Liver (tissue), 8 donors: ENCODE measurements at regions not wholly inside any gene's neighbourhood (a gene's known extent, or its start where the extent isn't known, plus 50 kb on each side); places are given as distances from the start of the nearest gene placed in this dataset.
A peak's percentile ranks its signal among the peaks of the same experiment; 100 is the strongest.
"Not testable (repeated sequence)": the region's sequence is repeated elsewhere in the genome, so short reads cannot be mapped to it uniquely, and the experiment has no call there.

Experiments used
- DNase-seq: peaks from one replicate; pipeline ENCODE4 v3.0.0-alpha.2; 2017; ENCODE audit warnings: low spot score
- H3K27ac ChIP-seq, 2 donors: one replicate each; pipeline ENCODE4 v1.7.0; 2013; ENCODE audit warnings: inconsistent platforms in 2 of 2, low read length in 2 of 2, control low read depth in 1 of 2, low read depth in 1 of 2, mild to moderate bottlenecking in 1 of 2
- H3K27me3 ChIP-seq, 4 donors: one replicate each; pipeline versions ENCODE4 v1.6.1 to v1.7.0; 2013; ENCODE audit warnings: low read length in 3 of 4, inconsistent platforms in 1 of 4, mild to moderate bottlenecking in 1 of 4, moderate library complexity in 1 of 4; ENCODE audit not compliant: control insufficient read depth in 4 of 4, insufficient read depth in 4 of 4
- H3K36me3 ChIP-seq, 4 donors: one replicate each; pipeline versions ENCODE4 v1.6.1 to v1.7.0; 2013; ENCODE audit warnings: low read length in 3 of 4, mild to moderate bottlenecking in 3 of 4, low read depth in 1 of 4, moderate library complexity in 1 of 4; ENCODE audit not compliant: control insufficient read depth in 4 of 4, insufficient read depth in 3 of 4
- H3K4me1 ChIP-seq, 4 donors: one replicate each; pipeline versions ENCODE4 v1.6.1 to v1.7.0; 2013; ENCODE audit warnings: low read length in 3 of 4, mild to moderate bottlenecking in 3 of 4, moderate library complexity in 1 of 4; ENCODE audit not compliant: control insufficient read depth in 4 of 4, insufficient read depth in 4 of 4
- H3K4me3 ChIP-seq, 3 donors: one replicate each; pipeline versions ENCODE4 v1.6.1 to v1.7.0; 2013; ENCODE audit warnings: low read length in 3 of 3, control low read depth in 1 of 3, low read depth in 1 of 3, mild to moderate bottlenecking in 1 of 3
- H3K9ac ChIP-seq, 2 donors: one replicate each; pipeline ENCODE4 v1.7.0; 2013; ENCODE audit warnings: low read length in 2 of 2, mild to moderate bottlenecking in 2 of 2, moderate library complexity in 2 of 2, control low read depth in 1 of 2, low read depth in 1 of 2
- H3K9me3 ChIP-seq, 4 donors: one replicate each; pipeline versions ENCODE4 v1.6.1 to v1.7.0; 2013; ENCODE audit warnings: low read length in 3 of 4; ENCODE audit not compliant: control insufficient read depth in 4 of 4
- ATF3 ChIP-seq: IDR thresholded peaks from 2 replicates; pipeline ENCODE4 v1.6.1; 2016; ENCODE audit warnings: antibody characterized with exemption
- CTCF ChIP-seq: fragments of 150-350 bp; IDR thresholded peaks from 2 replicates; pipeline ENCODE4 v1.5.1; 2017; ENCODE audit warnings: improper control_type of control experiment, low read depth, low read length; ENCODE audit not compliant: missing input control
- EGR1 ChIP-seq, 2 donors: IDR thresholded peaks; 2 replicates each; pipeline ENCODE4 v1.6.1; 2016 to 2018; ENCODE audit warnings: antibody characterized with exemption in 2 of 2, low read depth in 2 of 2
- FOXA1 ChIP-seq: IDR thresholded peaks from 2 replicates; pipeline ENCODE4 v1.6.1; 2016; ENCODE audit warnings: antibody characterized with exemption
- FOXA2 ChIP-seq: IDR thresholded peaks from 2 replicates; pipeline ENCODE4 v1.6.1; 2016; ENCODE audit warnings: antibody characterized with exemption
- GABPA ChIP-seq, 2 donors: IDR thresholded peaks in 1 of 2; conservative IDR thresholded peaks in 1 of 2; 2 replicates each; pipeline ENCODE4 v1.6.1; 2016; ENCODE audit warnings: antibody characterized with exemption in 2 of 2, mild to moderate bottlenecking in 1 of 2, moderate library complexity in 1 of 2
- HNF4A ChIP-seq, 2 donors: conservative IDR thresholded peaks; 2 replicates each; pipeline ENCODE4 v1.6.1; 2016; ENCODE audit warnings: antibody characterized with exemption in 2 of 2, mild to moderate bottlenecking in 2 of 2
- HNF4G ChIP-seq: IDR thresholded peaks from 2 replicates; pipeline ENCODE4 v1.6.1; 2016; ENCODE audit warnings: antibody characterized with exemption
- JUND ChIP-seq, 2 donors: IDR thresholded peaks; 2 replicates each; pipeline ENCODE4 v1.6.1; 2016; ENCODE audit warnings: antibody characterized with exemption in 2 of 2
- MAX ChIP-seq: IDR thresholded peaks from 2 replicates; pipeline ENCODE4 v1.6.1; 2016; ENCODE audit warnings: antibody characterized with exemption
- NR2F2 ChIP-seq: IDR thresholded peaks from 2 replicates; pipeline ENCODE4 v1.6.1; 2016; ENCODE audit warnings: antibody characterized with exemption
- RAD21 ChIP-seq, 2 donors: IDR thresholded peaks; 2 replicates each; pipeline ENCODE4 v1.6.1; 2016; ENCODE audit warnings: antibody characterized with exemption in 2 of 2, mild to moderate bottlenecking in 2 of 2
- REST ChIP-seq: IDR thresholded peaks from 2 replicates; pipeline ENCODE4 v1.6.1; 2016; ENCODE audit warnings: antibody characterized with exemption, mild to moderate bottlenecking
- RXRA ChIP-seq, 2 donors: IDR thresholded peaks; 2 replicates each; pipeline ENCODE4 v1.6.1; 2017 to 2018; ENCODE audit warnings: antibody characterized with exemption in 2 of 2, mild to moderate bottlenecking in 1 of 2
- SP1 ChIP-seq: IDR thresholded peaks from 2 replicates; pipeline ENCODE4 v1.6.1; 2018; ENCODE audit warnings: antibody characterized with exemption, mild to moderate bottlenecking
- TAF1 ChIP-seq: conservative IDR thresholded peaks from 2 replicates; pipeline ENCODE4 v1.6.1; 2016; ENCODE audit warnings: antibody characterized with exemption, mild to moderate bottlenecking
- YY1 ChIP-seq: IDR thresholded peaks from 2 replicates; pipeline ENCODE4 v1.6.1; 2016; ENCODE audit warnings: antibody characterized with exemption, mild to moderate bottlenecking
- ZBTB33 ChIP-seq: IDR thresholded peaks from 2 replicates; pipeline ENCODE4 v1.6.1; 2016; ENCODE audit warnings: antibody characterized with exemption
- WGBS: extraction: QIAGEN DNeasy Blood & Tissue Kit; methylation state at CpG from one replicate; pipeline ENCODE4 v1.1.7; 2013; 5-methylcytosine and 5-hydroxymethylcytosine counted together
- donor health status: healthy.
- donor health status: healthy.
- donor health status: healthy.
- donor health status: healthy.
- donor health status: healthy.

- H3K27ac ChIP-seq, H3K4me3 ChIP-seq, H3K27me3 ChIP-seq, H3K4me1 ChIP-seq, H3K36me3 ChIP-seq, H3K9ac ChIP-seq, H3K9me3 ChIP-seq, DNase-seq: not testable (repeated sequence)
- 95% methylated on average over 8 of the region's 8 CpGs for WGBS
Observed at GRCh38 chr3:166967714-166968113, 412.4 kb downstream of the ZBBX start.

- peaks cover 0 to 16% (median 6%) of the 10 kb centered on the region in 4 donors for H3K4me1 ChIP-seq
- DNase-seq: no peak
- H3K27me3 ChIP-seq: no peaks in the 10 kb centered on the region
- 30% methylated on average over 2 of the region's 2 CpGs for WGBS
- no peak overlapping the region for H3K27ac ChIP-seq
- H3K36me3 ChIP-seq: no peaks in the 10 kb centered on the region
- no peak overlapping the region for H3K9ac ChIP-seq
- TF ChIP-seq ZBTB33: no peak
- no peak for TF ChIP-seq CTCF
- TF ChIP-seq HNF4G: no peak
- peak; percentile 43 for TF ChIP-seq FOXA2
- TF ChIP-seq RAD21 (IDR thresholded peaks at IDR 0.05): no peak
- no peak for TF ChIP-seq REST
- no peak for TF ChIP-seq NR2F2
- no peak for TF ChIP-seq TAF1
- TF ChIP-seq MAX: no peak
- TF ChIP-seq GABPA (IDR thresholded peaks at IDR 0.05 in 1 of 2, conservative IDR thresholded peaks at IDR 0.05 in 1 of 2): no peak
- TF ChIP-seq ATF3: no peak
- TF ChIP-seq JUND (IDR thresholded peaks at IDR 0.05): no peak
- no peak for TF ChIP-seq SP1
- TF ChIP-seq EGR1 (IDR thresholded peaks at IDR 0.05; ENCODE audit: low read depth in 2 of 2): no peak
- TF ChIP-seq FOXA1: peak; percentile 20
- peak in 1 of 2 donors; percentile 21 for TF ChIP-seq RXRA (IDR thresholded peaks at IDR 0.05)
- peak; percentile 36 to 67 for TF ChIP-seq HNF4A (conservative IDR thresholded peaks at IDR 0.05)
- TF ChIP-seq YY1: peak; percentile 36
- H3K9me3 ChIP-seq: no peaks in the 10 kb centered on the region
- no peak overlapping the region for H3K4me3 ChIP-seq
Observed at GRCh38 chr3:166962911-166963310, 417.2 kb downstream of the ZBBX start.
